OCI-LY3 (cell line): ENCODE measurements at regions not wholly inside any gene's neighbourhood (a gene's known extent, or its start where the extent isn't known, plus 50 kb on each side); places are given as distances from the start of the nearest gene placed in this dataset.
"Not testable (repeated sequence)": the region's sequence is repeated elsewhere in the genome, so short reads cannot be mapped to it uniquely, and the experiment has no call there.

Source experiments
- H2AFZ ChIP-seq: fragments of 200-600, 300-600 bp; shearing (Covaris generic); 2 replicates; pipeline ENCODE4 v1.6.0; 2014; ENCODE audit warnings: antibody characterized with exemption, low read depth, low read length
- H3K27ac ChIP-seq: fragments of 200-600, 300-600 bp; sonication (generic); 2 replicates; pipeline ENCODE4 v1.5.1; 2014; ENCODE audit warnings: mild to moderate bottlenecking, low read length, moderate library complexity, mixed read lengths
- H3K27me3 ChIP-seq: fragments of 200-600, 300-600 bp; sonication (generic); 2 replicates; pipeline ENCODE4 v1.6.1; 2014; ENCODE audit warnings: low read depth, low read length, mixed read lengths
- H3K36me3 ChIP-seq: fragments of 200-600, 300-600 bp; sonication (generic); replicated peaks from 2 replicates; pipeline ENCODE3; 2014; ENCODE audit warnings: low read depth, low read length, mixed read lengths
- H3K4me1 ChIP-seq: fragments of 300-600, 200-600 bp; sonication (generic); 2 replicates; pipeline ENCODE4 v1.6.1; 2014; ENCODE audit warnings: low read length, mixed read lengths
- H3K4me2 ChIP-seq: fragments of 200-600, 300-600 bp; sonication (generic); 2 replicates; pipeline ENCODE4 v1.6.1; 2014; ENCODE audit warnings: low read length, mixed read lengths
- H3K4me3 ChIP-seq: fragments of 300-600, 200-600 bp; sonication (generic); 2 replicates; pipeline ENCODE4 v1.5.1; 2014; ENCODE audit warnings: antibody characterized with exemption, mild to moderate bottlenecking, low read length, moderate library complexity
- H3K79me2 ChIP-seq: fragments of 300-600, 200-600 bp; shearing (Covaris generic); 2 replicates; pipeline ENCODE4 v1.6.1; 2014; ENCODE audit warnings: mild to moderate bottlenecking, low read length, mixed read lengths
- H3K9ac ChIP-seq: fragments of 300-600, 200-600 bp; shearing (Covaris generic); 2 replicates; pipeline ENCODE4 v1.6.0; 2014; ENCODE audit warnings: mild to moderate bottlenecking, low read length, moderate library complexity
- H3K9me3 ChIP-seq: fragments of 200-600, 300-600 bp; shearing (Covaris generic); 2 replicates; pipeline ENCODE4 v1.6.1; 2014; ENCODE audit warnings: low read length, mixed read lengths; ENCODE audit not compliant: insufficient read depth
- H4K20me1 ChIP-seq: fragments of 200-600, 300-600 bp; sonication (generic); 2 replicates; pipeline ENCODE4 v1.6.1; 2016; ENCODE audit warnings: low read length, mixed read lengths; ENCODE audit not compliant: insufficient read depth
- CTCF ChIP-seq: fragments of 200-600, 300-600 bp; sonication (generic); IDR thresholded peaks from 2 replicates; pipeline ENCODE4 v1.5.1; 2014; ENCODE audit warnings: antibody characterized with exemption, low read length, low read depth
- EZH2phosphoT487 ChIP-seq: fragments of 200-600 bp; shearing (Covaris generic); IDR thresholded peaks from 2 replicates; pipeline ENCODE4 v1.6.1; 2018; ENCODE audit warnings: antibody characterized with exemption, mixed run types, low read depth

GRCh38 chr1:99370476-99370875, 106.2 kb downstream of the PLPPR4 start:
- Histone ChIP-seq H3K79me2 (no peaks in the 10 kb centered on the region), H3K4me2 (no peak overlapping the region), H3K4me3 (no peak overlapping the region), H4K20me1 (no peaks in the 10 kb centered on the region), H3K27me3 (no peaks in the 10 kb centered on the region), H3K9ac (no peak overlapping the region), H3K36me3 (no peaks in the 10 kb centered on the region), H3K27ac (no peak overlapping the region), H3K4me1 (no peaks in the 10 kb centered on the region), H3K9me3 (no peaks in the 10 kb centered on the region), H2AFZ (no peak overlapping the region)
- TF ChIP-seq CTCF (no peak), EZH2phosphoT487 (no peak)

- no peaks in the 10 kb centered on the region for H3K36me3 ChIP-seq
- H3K4me2 ChIP-seq: no peak overlapping the region
- H2AFZ ChIP-seq: no peak overlapping the region
- H3K79me2 ChIP-seq: no peaks in the 10 kb centered on the region
- TF ChIP-seq EZH2phosphoT487 (no peak), CTCF (no peak)
- no peak overlapping the region for H3K27ac ChIP-seq
- no peaks in the 10 kb centered on the region for H3K4me1 ChIP-seq
- H3K4me3 ChIP-seq: no peak overlapping the region
- no peaks in the 10 kb centered on the region for H4K20me1 ChIP-seq
- H3K27me3 ChIP-seq: no peaks in the 10 kb centered on the region
- no peaks in the 10 kb centered on the region for H3K9me3 ChIP-seq
- no peak overlapping the region for H3K9ac ChIP-seq
Observed at GRCh38 chr1:99371413-99371812, 107.1 kb downstream of the PLPPR4 start.

GRCh38 chr1:99374109-99374508, 109.8 kb downstream of the PLPPR4 start:
- Histone ChIP-seq H3K36me3 (no peaks in the 10 kb centered on the region), H3K27me3 (no peaks in the 10 kb centered on the region), H2AFZ (no peak overlapping the region), H3K9ac (no peak overlapping the region), H3K4me1 (no peaks in the 10 kb centered on the region), H3K4me2 (no peak overlapping the region), H3K4me3 (no peak overlapping the region), H3K27ac (no peak overlapping the region), H4K20me1 (no peaks in the 10 kb centered on the region), H3K9me3 (no peaks in the 10 kb centered on the region), H3K79me2 (no peaks in the 10 kb centered on the region)
- TF ChIP-seq CTCF: no peak
- no peak for TF ChIP-seq EZH2phosphoT487

GRCh38 chr1:99374693-99375092, 110.4 kb downstream of the PLPPR4 start:
- not testable (repeated sequence) for H3K4me2 ChIP-seq, H3K27ac ChIP-seq

GRCh38 chr1:99384021-99384420, 119.7 kb downstream of the PLPPR4 start:
- H3K79me2 ChIP-seq: no peaks in the 10 kb centered on the region
- no peaks in the 10 kb centered on the region for H3K27me3 ChIP-seq
- H3K4me1 ChIP-seq: no peaks in the 10 kb centered on the region
- no peaks in the 10 kb centered on the region for H3K36me3 ChIP-seq
- no peak overlapping the region for H3K4me2 ChIP-seq
- H3K4me3 ChIP-seq: no peak overlapping the region
- TF ChIP-seq CTCF (no peak), EZH2phosphoT487 (no peak)
- no peaks in the 10 kb centered on the region for H3K9me3 ChIP-seq
- no peak overlapping the region for H2AFZ ChIP-seq
- H3K9ac ChIP-seq: no peak overlapping the region
- H4K20me1 ChIP-seq: no peaks in the 10 kb centered on the region
- H3K27ac ChIP-seq: no peak overlapping the region

More at GRCh38 chr1:99374693-99375092, 110.4 kb downstream of the PLPPR4 start:
- H2AFZ ChIP-seq, H3K79me2 ChIP-seq, H4K20me1 ChIP-seq, H3K4me3 ChIP-seq, H3K4me1 ChIP-seq, H3K9me3 ChIP-seq, H3K27me3 ChIP-seq, H3K36me3 ChIP-seq, H3K9ac ChIP-seq: not testable (repeated sequence)
